ENCODE measurements at regions not wholly inside any gene's neighbourhood (a gene's known extent, or its start where the extent isn't known, plus 50 kb on each side); places are given as distances from the start of the nearest gene placed in this dataset.

GRCh38 chr12:70154087-70154638, 89.1 kb upstream of the CNOT2 start:
- TF ChIP-seq POLR2A (IDR thresholded peaks at IDR 0.05) (no peak), CTCF (IDR thresholded peaks at IDR 0.05) (no peak)
